KBM-7 (cell line): ENCODE measurements at regions not wholly inside any gene's neighbourhood (a gene's known extent, or its start where the extent isn't known, plus 50 kb on each side); places are given as distances from the start of the nearest gene placed in this dataset.
A peak's percentile ranks its signal among the peaks of the same experiment; 100 is the strongest.
"Not testable (repeated sequence)": the region's sequence is repeated elsewhere in the genome, so short reads cannot be mapped to it uniquely, and the experiment has no call there.

Source experiments
- DNase-seq: peaks from one replicate; pipeline ENCODE4 v3.0.0-alpha.2; 2015
- in situ Hi-C: fragments of 300-500 bp; cut with MboI; formaldehyde crosslinking; loops from 2 replicates; pipeline ENCODE4 v1.14.3; 2020; ENCODE audit warnings: low sequenced_read_pairs, low pct_unique_long_range_greater_than_20kb, mixed read lengths

DNA sequence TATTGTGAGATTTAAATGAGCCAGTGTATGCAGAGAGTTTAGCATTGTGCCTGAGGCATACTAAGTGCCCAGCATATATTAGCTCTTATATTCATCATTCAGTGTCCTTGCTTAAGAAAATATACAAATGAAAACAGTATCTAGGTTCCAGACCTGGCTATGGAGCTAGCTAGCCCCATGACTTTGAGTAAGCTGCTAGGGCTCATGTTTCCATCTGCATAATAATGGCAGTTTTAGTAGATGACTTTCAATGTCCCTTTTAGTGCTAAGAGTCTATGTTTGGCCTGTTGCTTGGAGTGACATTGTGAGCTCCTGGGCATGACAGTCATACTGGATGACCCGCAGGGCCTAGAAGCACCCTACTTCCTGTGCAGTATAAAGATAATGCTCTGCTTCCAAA is 435.3 kb downstream of the ZIC3 start:
- in situ Hi-C loops, result no loop called here

GRCh38 chrX:138006180-138006579 is 440.3 kb downstream of the ZIC3 start:
- in situ Hi-C loops, result no loop called here
- DNase-seq, result no peak

More for the DNA sequence above, 435.3 kb downstream of the ZIC3 start:
- DNase-seq, result no peak

- in situ Hi-C loops, result no loop called here
- no peak for DNase-seq
These were observed 442.4 kb downstream of the ZIC3 start for GRCh38 chrX:138008281-138008680.

DNA sequence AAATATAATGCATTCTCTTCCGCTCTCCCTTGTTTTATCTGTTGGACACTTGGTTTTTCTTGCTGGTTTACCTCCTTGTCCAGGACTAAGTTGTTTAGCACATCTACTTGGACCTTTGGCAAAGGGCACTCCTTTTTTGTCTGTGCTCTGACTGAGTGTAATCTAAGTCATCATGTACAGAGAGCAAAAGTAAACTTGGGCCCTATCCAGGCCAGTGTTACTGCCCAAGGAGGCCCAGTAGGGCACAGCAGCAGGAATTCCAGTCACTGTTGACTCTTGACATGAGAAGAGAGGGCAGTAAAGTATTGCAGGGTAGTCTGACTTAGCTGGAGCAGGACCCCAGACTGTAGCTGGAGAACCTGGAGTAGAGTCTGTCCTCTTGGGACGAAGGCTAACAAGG is 445.5 kb downstream of the ZIC3 start:
- DNase-seq, result no peak
- in situ Hi-C loops, result no loop called here

DNA sequence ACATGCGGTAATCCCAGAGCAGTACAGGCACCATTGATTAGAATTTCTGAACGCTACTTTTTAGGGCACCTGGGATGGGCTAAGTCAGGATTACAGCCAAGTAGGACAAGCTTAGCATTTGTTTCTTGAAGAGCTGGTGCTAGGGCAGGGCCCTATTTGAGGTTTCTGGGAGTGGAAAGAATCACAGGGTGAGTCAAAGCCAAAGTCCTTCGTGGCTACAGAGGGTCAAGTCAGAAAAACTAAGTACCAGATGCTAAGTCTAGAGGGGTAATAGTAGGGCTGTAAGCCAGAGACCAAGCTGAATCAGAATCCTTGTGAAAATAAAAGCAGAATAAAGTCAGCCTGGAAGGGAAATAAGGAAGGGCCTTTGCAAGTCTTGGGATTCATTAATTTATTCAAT is 448.6 kb downstream of the ZIC3 start:
- in situ Hi-C loops, result no loop called here
- DNase-seq, result no peak

GRCh38 chrX:138018145-138018799 is 452.3 kb downstream of the ZIC3 start:
- in situ Hi-C loops, result no loop called here
- DNase-seq, result no peak

- in situ Hi-C loops, result no loop called here
- no peak for DNase-seq
These were observed 455.0 kb downstream of the ZIC3 start for GRCh38 chrX:138020941-138021340.

- in situ Hi-C loops, result no loop called here
- peak; percentile 31 for DNase-seq
These were observed 460.3 kb downstream of the ZIC3 start for GRCh38 chrX:138026211-138026610.

DNA sequence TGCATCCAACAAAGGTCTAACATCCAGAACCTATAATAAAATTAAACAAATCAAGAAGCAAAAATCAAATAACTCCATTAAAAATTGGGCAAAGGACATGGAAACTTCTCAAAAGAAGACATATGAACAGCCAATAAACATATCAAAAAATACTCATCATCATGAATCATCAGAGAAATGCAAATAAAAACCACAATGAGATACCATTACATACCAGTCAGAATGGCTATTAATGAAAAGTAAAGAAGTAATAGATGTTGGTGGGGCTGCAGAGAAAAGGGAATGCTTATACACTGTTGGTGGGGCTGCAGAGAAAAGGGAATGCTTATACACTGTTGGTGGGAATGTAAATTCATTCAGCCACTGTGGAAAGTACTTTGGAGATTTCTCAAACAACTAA is 465.8 kb downstream of the ZIC3 start:
- no peak for DNase-seq
- in situ Hi-C loops, result no loop called here

DNA sequence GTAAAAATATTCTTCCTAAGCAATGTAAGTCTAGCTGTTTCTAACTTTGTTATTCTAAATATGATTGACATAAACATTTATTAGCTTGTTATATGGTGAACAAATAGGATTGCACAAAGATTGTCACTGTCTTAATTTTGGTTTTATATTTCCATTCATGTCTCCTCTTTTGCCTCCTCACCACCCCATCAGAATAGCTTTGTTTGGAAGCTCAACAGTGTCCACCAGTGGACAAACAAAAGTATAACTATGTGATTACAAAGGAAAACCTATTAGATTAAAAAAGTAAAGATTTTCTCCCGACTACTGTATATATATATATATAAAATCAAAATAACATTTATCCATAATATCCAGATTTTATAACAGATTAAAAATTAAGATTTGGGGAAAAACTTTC is 468.2 kb downstream of the ZIC3 start:
- DNase-seq, result no peak
- in situ Hi-C loops, result no loop called here

- in situ Hi-C loops, result no loop called here
- DNase-seq, result no peak
These were observed 471.6 kb downstream of the ZIC3 start for GRCh38 chrX:138037548-138037947.

GRCh38 chrX:138057883-138058282 is 492.0 kb downstream of the ZIC3 start:
- DNase-seq, result no peak
- in situ Hi-C loops, result no loop called here

GRCh38 chrX:138058931-138059330 is 493.0 kb downstream of the ZIC3 start:
- in situ Hi-C loops, result no loop called here
- DNase-seq, result no peak

- in situ Hi-C loops, result no loop called here
- DNase-seq, result no peak
These were observed 501.5 kb downstream of the ZIC3 start for GRCh38 chrX:138067415-138067814.

- in situ Hi-C loops, result no loop called here
- DNase-seq, result no peak
These were observed 507.7 kb downstream of the ZIC3 start for GRCh38 chrX:138073626-138074025.

GRCh38 chrX:138082251-138082650 is 516.3 kb downstream of the ZIC3 start:
- DNase-seq, result no peak
- in situ Hi-C loops, result no loop called here

GRCh38 chrX:138082896-138083295 is 517.0 kb downstream of the ZIC3 start:
- in situ Hi-C loops, result no loop called here
- DNase-seq, result no peak

DNA sequence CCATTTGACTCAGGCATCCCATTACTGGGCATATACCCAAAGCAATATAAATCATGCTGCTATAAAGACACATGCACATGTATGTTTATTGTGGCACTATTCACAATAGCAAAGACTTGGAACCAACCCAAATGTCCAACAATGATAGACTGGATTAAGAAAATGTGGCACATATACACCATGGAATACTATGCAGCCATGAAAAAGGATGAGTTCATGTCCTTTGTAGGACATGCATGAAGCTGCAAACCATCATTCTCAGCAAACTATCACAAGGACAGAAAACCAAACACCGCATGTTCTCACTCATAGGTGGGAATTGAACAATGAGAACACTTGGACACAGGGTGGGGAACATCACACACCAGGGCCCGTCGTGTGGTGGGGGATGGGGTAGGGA is 545.0 kb downstream of the ZIC3 start:
- DNase-seq, in situ Hi-C loops: not testable (repeated sequence)

- DNase-seq, result no peak
- in situ Hi-C loops, result no loop called here
These were observed 561.4 kb downstream of the ZIC3 start for GRCh38 chrX:138127314-138127713.

GRCh38 chrX:138128027-138128671 is 562.2 kb downstream of the ZIC3 start:
- DNase-seq, result peak; percentile 51
- in situ Hi-C loops, result no loop called here

DNA sequence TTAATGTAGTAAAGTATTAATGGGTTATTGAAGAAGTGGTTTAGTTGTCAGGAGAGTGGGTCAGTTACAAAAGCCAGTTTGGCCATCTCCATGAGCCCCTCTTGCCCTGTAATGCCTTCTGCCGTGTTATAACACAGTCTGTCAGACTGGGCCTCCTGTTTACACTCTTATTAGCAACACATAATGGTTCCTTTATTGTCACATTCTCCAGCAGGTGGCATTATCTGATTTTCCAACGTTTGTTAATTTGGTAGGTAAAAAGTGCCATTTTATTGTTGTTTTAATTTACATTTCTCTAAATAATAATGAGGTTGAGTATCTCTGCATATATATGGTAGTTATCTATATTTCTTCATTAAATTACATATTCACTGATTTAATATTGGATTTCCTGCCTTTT is 560.8 kb downstream of the FGF13 start:
- in situ Hi-C loops, result no loop called here

More for the DNA sequence above, 560.8 kb downstream of the FGF13 start:
- peak; percentile 6 for DNase-seq
